ENCODE measurements at regions not wholly inside any gene's neighbourhood (a gene's known extent, or its start where the extent isn't known, plus 50 kb on each side); places are given as distances from the start of the nearest gene placed in this dataset.

DNA sequence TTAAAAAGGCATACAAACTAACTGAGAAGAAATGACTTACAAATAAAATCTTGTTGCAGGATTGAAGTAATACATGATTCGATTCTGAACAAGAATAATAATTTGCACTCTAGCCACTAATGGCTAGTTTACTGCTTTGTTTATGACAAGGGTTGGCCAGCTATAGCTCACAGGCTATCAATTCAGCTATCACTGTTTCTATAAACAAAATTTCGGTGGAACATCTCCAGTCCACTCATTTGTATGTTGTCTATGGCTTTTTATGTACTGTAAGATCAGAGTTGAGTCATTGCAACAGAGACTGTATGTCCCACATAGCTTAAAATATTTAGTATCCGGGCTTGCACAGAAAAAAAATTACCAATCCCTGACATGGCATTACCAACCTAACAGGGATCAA, 543.7 kb upstream of the CNTNAP5 start:
- Histone ChIP-seq H3K9me3 (replicated peaks; ENCODE audit: control insufficient read depth, insufficient read depth, low read length) (no peaks in the 10 kb centered on the region), H3K4me3 (no peak overlapping the region), H3K9ac (ENCODE audit: control insufficient read depth, insufficient read depth, low read length) (no peak overlapping the region), H3K27me3 (replicated peaks in 1 of 2; ENCODE audit: control insufficient read depth in 2 of 2, insufficient read depth in 2 of 2, low read length in 1 of 2) (no peaks in the 10 kb centered on the region), H3K36me3 (ENCODE audit: control insufficient read depth in 2 of 2, insufficient read depth in 2 of 2, low read length in 1 of 2) (no peaks in the 10 kb centered on the region), H3K79me2 (ENCODE audit: control insufficient read depth, insufficient read depth, low read length) (no peaks in the 10 kb centered on the region), H3K4me2 (ENCODE audit: control insufficient read depth, insufficient read depth) (no peak overlapping the region), H3K4me1 (ENCODE audit: control insufficient read depth, insufficient read depth, low read length) (no peaks in the 10 kb centered on the region), H3K27ac (ENCODE audit: control insufficient read depth, insufficient read depth) (no peak overlapping the region), H4K20me1 (ENCODE audit: control insufficient read depth, insufficient read depth) (no peaks in the 10 kb centered on the region), H2AFZ (ENCODE audit: control insufficient read depth, low read depth, low read length) (no peak overlapping the region)
- DNase-seq (ENCODE audit: low read depth, low spot score) = no peak
- POLR2A ChIA-PET = no interaction called here
- SMC1A ChIA-PET (ENCODE audit: uncharacterized antibody, unreplicated experiment) = interaction anchor here (0.5 kb wide), 1 partner anchor 1377 kb away, joined by 3 read pairs; no protein-coding TSS in a partner anchor
- CTCF ChIA-PET = interaction anchor here (0.5 kb wide), 1 partner anchor 129 kb away, joined by 4 read pairs; no protein-coding TSS in a partner anchor
- TF ChIP-seq SUPT20H (IDR thresholded peaks at IDR 0.05; ENCODE audit: borderline replicate concordance, control insufficient read depth, low read depth, low read length) (no peak), TARDBP (IDR thresholded peaks at IDR 0.05; ENCODE audit: borderline replicate concordance) (no peak), SMARCA5 (IDR thresholded peaks at IDR 0.05) (no peak)
- TF ChIP-seq, protein P1, sequence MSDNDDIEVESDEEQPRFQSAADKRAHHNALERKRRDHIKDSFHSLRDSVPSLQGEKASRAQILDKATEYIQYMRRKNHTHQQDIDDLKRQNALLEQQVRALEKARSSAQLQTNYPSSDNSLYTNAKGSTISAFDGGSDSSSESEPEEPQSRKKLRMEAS (IDR thresholded peaks at IDR 0.05; ENCODE audit: low read depth, low read length) = no peak
- TF ChIP-seq, protein P2, sequence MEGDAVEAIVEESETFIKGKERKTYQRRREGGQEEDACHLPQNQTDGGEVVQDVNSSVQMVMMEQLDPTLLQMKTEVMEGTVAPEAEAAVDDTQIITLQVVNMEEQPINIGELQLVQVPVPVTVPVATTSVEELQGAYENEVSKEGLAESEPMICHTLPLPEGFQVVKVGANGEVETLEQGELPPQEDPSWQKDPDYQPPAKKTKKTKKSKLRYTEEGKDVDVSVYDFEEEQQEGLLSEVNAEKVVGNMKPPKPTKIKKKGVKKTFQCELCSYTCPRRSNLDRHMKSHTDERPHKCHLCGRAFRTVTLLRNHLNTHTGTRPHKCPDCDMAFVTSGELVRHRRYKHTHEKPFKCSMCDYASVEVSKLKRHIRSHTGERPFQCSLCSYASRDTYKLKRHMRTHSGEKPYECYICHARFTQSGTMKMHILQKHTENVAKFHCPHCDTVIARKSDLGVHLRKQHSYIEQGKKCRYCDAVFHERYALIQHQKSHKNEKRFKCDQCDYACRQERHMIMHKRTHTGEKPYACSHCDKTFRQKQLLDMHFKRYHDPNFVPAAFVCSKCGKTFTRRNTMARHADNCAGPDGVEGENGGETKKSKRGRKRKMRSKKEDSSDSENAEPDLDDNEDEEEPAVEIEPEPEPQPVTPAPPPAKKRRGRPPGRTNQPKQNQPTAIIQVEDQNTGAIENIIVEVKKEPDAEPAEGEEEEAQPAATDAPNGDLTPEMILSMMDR (IDR thresholded peaks at IDR 0.05 in 2 of 3, conservative IDR thresholded peaks at IDR 0.05 in 1 of 3; ENCODE audit: control insufficient read depth in 2 of 3, extremely low read depth in 1 of 3, insufficient read depth in 1 of 3, low read depth in 3 of 3, low read length in 3 of 3) = no peak
- TF ChIP-seq, protein P3, sequence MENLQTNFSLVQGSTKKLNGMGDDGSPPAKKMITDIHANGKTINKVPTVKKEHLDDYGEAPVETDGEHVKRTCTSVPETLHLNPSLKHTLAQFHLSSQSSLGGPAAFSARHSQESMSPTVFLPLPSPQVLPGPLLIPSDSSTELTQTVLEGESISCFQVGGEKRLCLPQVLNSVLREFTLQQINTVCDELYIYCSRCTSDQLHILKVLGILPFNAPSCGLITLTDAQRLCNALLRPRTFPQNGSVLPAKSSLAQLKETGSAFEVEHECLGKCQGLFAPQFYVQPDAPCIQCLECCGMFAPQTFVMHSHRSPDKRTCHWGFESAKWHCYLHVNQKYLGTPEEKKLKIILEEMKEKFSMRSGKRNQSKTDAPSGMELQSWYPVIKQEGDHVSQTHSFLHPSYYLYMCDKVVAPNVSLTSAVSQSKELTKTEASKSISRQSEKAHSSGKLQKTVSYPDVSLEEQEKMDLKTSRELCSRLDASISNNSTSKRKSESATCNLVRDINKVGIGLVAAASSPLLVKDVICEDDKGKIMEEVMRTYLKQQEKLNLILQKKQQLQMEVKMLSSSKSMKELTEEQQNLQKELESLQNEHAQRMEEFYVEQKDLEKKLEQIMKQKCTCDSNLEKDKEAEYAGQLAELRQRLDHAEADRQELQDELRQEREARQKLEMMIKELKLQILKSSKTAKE (IDR thresholded peaks at IDR 0.05; ENCODE audit: low read depth, poor library complexity, severe bottlenecking) = no peak
- no peak for FAIRE-seq
- in situ Hi-C loops (cut with MboI) (no loop called here), intact Hi-C loops (cut with micrococcal nuclease; ENCODE audit: unreplicated experiment) (no loop called here)
- WGBS (ENCODE audit: insufficient coverage, insufficient replicate concordance, low lambda C conversion rate, missing lambda C conversion rate) = 13% methylated on average over 3 of the region's 3 CpGs
- ATAC-seq = no peak
- RAD21 ChIA-PET (ENCODE audit: unreplicated experiment) = no interaction called here
- no TSS peak for BruUV-seq (replicated peaks)
